SW480 (cell line): ENCODE measurements at regions not wholly inside any gene's neighbourhood (a gene's known extent, or its start where the extent isn't known, plus 50 kb on each side); places are given as distances from the start of the nearest gene placed in this dataset.

ENCODE experiments used
- DNase-seq: peaks from one replicate; pipeline ENCODE4 v3.0.0-alpha.2; 2016; ENCODE audit warnings: low spot score

GRCh38 chr21:17451364-17451891 is 61.4 kb upstream of the CXADR start:
- no peak for DNase-seq

- DNase-seq, result peak; percentile 23
These were observed 58.4 kb upstream of the CXADR start for GRCh38 chr21:17454315-17455027.

- DNase-seq, result no peak
These were observed 57.9 kb upstream of the CXADR start for GRCh38 chr21:17455028-17455353.

GRCh38 chr21:17455451-17455850 is 57.4 kb upstream of the CXADR start:
- no peak for DNase-seq

- no peak for DNase-seq
These were observed 54.6 kb upstream of the CXADR start for GRCh38 chr21:17458279-17458678.

- no peak for DNase-seq
These were observed 52.7 kb upstream of the CXADR start for GRCh38 chr21:17460094-17460493.

- no peak for DNase-seq
These were observed 51.8 kb upstream of the CXADR start for GRCh38 chr21:17461014-17461413.

GRCh38 chr21:17461582-17461981 is 51.3 kb upstream of the CXADR start:
- no peak for DNase-seq

- no peak for DNase-seq
These were observed 50.4 kb upstream of the CXADR start for GRCh38 chr21:17462276-17462981.
